ENCODE measurements at regions not wholly inside any gene's neighbourhood (a gene's known extent, or its start where the extent isn't known, plus 50 kb on each side); places are given as distances from the start of the nearest gene placed in this dataset.
"Not testable (repeated sequence)": the region's sequence is repeated elsewhere in the genome, so short reads cannot be mapped to it uniquely, and the experiment has no call there.

DNA sequence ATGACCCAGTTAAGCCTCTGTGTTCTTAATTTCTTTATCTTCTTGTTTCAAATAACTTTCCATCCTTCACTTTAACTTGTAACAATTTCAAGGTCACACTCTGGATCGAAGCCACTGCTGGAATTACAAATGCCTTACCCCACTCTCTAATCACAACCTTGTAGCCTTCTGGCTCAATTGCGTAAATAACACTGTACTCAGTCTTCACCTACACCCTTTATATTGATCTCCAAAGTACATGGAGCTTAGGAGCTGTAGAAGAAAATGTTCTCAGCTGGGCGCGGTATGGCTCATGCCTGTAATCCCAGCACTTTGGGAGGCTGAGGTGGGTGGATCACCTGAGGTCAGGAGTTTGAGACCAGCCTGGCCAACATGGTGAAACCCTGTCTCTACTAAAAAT, 164.3 kb upstream of the NPSR1 start:
- no peak for DNase-seq

- DNase-seq, result no peak
Measured at GRCh38 chr7:34497153-34497777, 160.8 kb upstream of the NPSR1 start.

DNA sequence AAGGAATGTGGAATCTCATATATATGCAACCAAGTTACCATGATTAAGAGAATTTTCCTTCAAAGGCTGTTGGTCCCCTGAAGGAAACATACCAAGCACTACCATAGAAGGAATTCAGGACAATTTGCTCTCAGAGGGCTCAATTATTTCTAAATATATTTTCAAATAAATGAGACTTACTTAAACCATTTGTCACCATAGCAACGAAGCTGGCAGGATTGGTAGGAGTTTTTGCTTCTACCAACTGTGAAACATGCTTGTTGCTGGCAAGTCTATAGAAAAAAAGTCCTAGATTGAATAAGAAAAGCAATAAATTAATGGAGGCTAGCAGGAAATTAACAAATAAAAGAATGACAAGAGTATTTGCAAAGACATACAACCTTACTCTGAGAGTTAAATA, 156.9 kb upstream of the NPSR1 start:
- DNase-seq, result no peak

DNA sequence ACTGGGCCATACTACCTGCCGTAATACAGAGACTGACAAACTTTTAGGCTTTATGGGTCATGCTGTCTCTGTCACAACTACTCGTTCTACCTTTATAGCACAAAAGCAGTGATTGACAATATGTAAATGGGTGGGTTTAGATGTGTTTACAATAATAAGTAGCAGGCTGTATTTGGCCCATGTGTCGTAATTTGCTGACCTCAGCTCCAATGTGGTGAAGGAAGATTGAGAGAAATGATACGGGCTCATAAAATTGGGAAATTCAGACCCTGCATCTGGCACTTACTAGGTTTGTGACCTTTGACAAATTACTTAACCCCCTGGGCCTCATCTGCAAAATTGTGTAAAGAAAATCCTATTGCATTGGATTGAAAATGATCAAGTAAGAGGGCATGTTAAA, 150.8 kb upstream of the NPSR1 start:
- DNase-seq, result no peak

DNA sequence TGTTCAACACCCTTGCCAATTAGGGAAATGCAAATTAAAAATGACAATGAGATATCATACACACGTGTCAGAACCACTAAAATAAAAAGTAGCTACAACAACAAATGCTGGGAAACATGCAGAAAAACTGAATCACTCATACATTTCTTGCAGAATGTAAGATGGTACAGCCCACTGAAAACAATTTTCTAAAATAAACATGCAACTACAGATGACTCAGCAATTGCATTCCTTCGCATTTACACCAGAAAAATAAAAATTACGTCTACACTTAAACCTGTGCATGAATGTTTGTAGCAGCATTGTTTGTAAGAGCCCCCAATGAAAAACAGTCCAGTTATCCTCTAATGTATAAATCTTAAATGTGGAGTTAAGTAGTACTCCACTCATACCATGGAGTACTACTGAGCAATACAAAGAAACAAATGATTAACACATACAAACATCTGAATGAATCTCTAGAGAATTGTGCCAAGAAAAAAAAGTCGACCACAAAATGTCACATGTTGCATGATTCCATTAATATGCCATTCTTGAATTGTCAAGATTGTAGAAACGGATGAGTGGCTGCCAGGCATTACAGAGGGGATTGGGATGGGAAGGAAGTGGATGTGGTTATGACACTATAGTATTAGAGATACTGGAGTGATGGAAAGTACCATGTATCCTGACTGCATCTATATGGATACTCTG, 134.6 kb upstream of the NPSR1 start:
- DNase-seq, result no peak

DNA sequence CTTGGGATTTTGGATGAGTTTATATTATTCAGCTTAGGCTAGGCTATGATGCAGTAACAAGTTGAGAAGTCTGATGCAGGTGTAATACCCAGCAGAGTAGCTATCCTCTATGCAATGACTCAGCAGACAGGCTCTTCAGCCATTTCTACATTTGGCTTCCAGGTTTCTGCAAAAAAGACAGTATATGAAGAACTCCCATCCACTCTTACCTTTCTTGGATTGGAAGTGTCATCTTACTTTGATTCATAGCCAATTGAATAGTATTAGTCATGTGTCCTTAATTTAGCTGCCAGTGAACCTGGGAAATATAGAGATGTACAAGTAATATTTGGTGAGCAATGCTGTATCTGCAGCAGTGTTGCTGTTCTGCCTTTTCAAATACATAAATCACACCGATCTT, 127.8 kb upstream of the NPSR1 start:
- no peak for DNase-seq

- no peak for DNase-seq
Measured at GRCh38 chr7:34539003-34539402, 119.0 kb upstream of the NPSR1 start.

GRCh38 chr7:34544621-34545020, 113.4 kb upstream of the NPSR1 start:
- DNase-seq, result no peak

DNA sequence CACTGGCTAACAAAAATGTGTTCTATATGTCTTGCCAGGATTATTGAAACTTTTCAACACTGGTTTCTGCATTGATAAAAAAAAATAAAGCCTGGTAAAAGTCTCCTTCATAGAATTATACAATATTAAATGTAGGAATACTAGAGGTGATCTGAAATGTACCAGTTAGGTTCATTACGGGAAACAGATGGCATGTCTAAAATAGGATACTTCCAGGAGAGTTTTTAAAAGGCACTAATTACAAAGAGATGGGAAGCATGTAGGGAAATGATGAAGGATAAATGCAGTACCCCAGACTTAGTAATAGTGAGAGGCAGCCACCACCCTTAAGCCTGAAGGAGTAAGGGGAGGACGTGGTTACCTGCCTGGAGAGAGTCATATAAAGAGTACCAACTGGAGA, 107.0 kb upstream of the NPSR1 start:
- no peak for DNase-seq

GRCh38 chr7:34552502-34552901, 105.5 kb upstream of the NPSR1 start:
- DNase-seq, result no peak

- DNase-seq, result no peak
Measured at GRCh38 chr7:34558022-34558421, 100.0 kb upstream of the NPSR1 start.

- DNase-seq, result no peak
Measured at GRCh38 chr7:34564091-34564490, 93.9 kb upstream of the NPSR1 start.

DNA sequence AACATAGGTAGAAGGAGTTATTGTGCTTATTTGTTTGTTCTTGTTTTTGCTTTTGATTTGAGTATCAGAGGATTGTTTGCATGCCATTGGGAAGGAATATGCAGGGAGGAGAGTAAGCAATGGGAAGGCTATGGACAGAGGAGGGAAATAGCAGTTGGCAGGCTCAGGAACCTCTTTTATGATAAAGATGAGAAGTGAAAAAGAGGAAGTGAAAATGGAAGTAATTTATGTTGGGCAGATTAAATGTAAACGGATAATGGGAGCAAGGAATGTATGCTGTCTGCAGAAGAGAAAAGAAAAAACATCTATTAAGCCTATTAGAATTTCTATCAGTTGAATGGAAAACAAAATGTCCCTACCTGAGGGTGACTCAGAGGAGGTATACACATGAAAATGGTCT, 90.1 kb upstream of the NPSR1 start:
- DNase-seq, result no peak

DNA sequence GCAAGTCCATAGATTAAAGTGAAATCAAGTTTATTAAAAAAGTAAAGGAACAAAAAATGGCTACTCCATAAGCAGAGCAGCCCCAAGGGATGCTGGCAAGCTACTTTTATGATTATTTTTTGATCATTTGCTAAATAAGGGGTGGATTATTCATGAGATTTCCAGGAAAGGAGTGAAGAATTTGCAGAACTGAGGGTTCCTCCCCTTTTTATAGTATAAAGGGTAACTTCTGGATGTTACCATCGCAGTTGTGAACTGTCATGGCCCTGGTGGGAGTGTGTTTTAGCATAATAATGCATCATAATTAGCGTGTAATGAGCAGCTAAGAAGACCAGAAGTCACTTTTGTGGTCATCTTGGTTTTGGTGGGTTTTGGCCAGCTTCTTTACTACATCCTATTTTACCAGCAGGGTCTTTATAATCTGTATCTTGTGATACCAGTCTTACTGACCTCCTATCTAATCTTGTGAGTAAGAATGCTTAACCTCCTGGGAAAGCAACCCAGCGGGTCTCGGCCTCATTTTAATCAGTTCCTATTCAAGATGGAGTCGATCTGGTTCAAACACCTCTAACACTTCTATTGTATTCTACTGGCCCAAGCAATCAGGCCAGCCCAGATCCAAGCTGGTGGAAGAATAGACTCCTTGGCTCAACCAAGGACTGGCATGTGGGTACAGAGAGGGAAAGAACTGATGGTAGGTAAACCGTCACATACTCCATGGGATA, 87.9 kb upstream of the NPSR1 start:
- DNase-seq, result no peak

- DNase-seq, result no peak
Measured at GRCh38 chr7:34575006-34575405, 83.0 kb upstream of the NPSR1 start.

DNA sequence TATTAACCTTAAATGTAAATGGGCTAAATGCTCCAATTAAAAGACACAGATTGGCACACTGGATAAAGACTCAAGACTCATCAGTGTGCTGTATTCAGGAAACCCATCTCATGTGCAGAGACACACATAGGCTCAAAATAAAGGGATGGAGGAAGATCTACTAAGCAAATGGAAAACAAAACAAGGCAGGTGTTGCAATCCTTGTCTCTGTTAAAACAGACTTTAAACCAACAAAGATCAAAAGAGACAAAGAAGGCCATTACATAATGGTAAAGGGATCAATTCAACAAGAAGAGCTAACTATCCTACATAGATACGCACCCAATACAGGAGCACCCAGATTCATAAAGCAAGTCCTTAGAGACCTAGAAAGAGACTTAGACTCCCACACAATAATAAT, 80.1 kb upstream of the NPSR1 start:
- not testable (repeated sequence) for DNase-seq

- not testable (repeated sequence) for DNase-seq
Measured at GRCh38 chr7:34581698-34582097, 76.3 kb upstream of the NPSR1 start.

DNA sequence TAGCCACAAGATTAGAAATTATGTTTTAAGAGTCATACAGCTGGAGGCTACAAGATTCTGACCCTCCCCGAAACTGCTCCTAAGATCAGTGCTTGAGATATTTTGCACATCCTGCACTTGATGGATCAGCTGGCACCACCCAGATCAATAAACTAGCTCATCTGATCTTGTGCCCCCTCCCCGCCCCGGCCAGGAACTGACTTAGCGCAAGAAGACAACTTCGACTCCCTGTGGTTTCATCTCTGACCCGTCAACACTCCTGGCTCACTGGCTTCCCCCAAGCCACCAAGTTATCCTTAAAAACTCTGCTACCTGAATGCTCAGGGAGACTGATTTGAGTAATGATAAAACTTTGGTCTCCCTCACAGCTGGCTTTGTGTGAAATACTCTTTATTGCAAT, 73.5 kb upstream of the NPSR1 start:
- DNase-seq, result no peak

GRCh38 chr7:34596887-34597286, 61.1 kb upstream of the NPSR1 start:
- DNase-seq, result no peak

DNA sequence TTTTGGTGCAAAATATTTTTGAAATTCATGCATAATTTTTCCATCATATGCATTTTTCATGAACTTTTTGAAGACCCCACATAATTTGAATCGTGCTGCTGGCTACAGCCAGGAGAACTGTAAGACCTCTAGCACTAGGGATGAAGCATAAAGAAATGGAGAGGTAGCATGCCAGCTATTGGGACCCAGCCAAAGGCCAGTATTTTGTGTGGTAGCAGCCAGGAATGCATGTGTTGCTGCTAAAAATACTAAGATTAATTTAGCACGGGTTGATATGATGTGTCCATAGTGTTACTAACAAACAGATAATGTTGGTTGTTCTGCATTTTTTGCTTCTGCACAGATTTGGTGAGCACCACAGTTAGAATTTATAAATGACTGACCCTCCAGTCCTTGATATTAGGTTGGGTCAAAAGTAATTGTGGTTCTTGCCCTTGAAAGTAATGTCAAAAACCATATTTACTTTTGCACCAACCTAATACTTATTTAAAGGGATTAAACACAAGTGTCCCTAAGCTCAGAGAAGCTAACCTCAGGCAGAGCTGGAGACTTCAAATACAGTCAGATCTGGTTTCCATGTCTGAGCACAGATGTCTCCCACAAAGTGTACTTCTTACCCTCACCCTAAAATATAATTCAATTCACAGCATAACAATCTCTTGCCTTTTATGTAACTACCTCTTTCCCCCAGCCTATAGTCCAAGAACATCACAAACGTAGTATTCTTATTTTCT, 54.1 kb upstream of the NPSR1 start:
- no peak for DNase-seq
